ENCODE measurements at regions not wholly inside any gene's neighbourhood (a gene's known extent, or its start where the extent isn't known, plus 50 kb on each side); places are given as distances from the start of the nearest gene placed in this dataset.

DNA sequence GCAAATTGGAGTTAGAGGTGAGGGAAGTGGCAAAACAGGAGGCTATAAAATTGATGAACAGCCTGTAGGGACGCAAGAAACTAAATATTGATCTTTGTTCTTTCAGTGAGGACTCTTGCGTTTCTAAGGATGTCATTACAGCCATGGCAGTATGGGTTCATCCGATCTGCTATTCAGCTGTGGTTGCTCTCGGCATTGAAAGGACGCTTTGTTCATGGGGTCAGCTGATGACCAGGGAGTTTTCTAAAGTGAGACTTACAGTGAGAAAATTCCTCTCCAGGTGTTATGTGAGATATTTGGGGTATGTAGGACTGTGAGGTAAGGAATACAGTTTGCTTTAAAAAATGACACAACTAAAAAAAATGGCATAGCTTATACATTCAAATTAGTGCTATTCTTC, 52.7 kb upstream of the PELI1 start:
- TF ChIP-seq, protein P1, sequence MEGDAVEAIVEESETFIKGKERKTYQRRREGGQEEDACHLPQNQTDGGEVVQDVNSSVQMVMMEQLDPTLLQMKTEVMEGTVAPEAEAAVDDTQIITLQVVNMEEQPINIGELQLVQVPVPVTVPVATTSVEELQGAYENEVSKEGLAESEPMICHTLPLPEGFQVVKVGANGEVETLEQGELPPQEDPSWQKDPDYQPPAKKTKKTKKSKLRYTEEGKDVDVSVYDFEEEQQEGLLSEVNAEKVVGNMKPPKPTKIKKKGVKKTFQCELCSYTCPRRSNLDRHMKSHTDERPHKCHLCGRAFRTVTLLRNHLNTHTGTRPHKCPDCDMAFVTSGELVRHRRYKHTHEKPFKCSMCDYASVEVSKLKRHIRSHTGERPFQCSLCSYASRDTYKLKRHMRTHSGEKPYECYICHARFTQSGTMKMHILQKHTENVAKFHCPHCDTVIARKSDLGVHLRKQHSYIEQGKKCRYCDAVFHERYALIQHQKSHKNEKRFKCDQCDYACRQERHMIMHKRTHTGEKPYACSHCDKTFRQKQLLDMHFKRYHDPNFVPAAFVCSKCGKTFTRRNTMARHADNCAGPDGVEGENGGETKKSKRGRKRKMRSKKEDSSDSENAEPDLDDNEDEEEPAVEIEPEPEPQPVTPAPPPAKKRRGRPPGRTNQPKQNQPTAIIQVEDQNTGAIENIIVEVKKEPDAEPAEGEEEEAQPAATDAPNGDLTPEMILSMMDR (conservative IDR thresholded peaks at IDR 0.05; ENCODE audit: control insufficient read depth, insufficient read depth, low read depth, low read length): no peak
- no peak for DNase-seq (ENCODE audit: low read depth)
- H3K4me3 ChIP-seq (ENCODE audit: control insufficient read depth, low read depth, low read length): no peak overlapping the region

DNA sequence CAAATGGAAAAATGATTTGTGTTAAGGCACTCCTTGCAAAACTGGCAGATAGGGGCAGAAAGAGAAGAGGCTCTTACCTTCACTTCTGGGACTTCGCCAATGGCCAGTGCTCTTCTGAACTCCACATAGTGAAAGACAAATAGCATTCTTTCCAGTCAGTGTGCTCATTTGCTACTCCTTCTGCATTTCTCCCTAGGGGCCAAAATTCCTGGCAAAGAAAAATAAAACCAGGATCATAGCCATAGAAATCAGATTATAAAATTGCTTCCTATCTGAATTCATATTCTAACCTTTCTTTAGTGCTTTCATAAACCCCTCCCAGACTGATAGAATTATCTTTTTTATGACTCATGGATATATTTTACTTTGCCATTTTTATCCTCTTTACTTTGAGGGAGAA, 56.9 kb upstream of the PELI1 start:
- TF ChIP-seq, protein P1 (conservative IDR thresholded peaks at IDR 0.05; ENCODE audit: control insufficient read depth, insufficient read depth, low read depth, low read length): no peak
- H3K4me3 ChIP-seq (ENCODE audit: control insufficient read depth, low read depth, low read length): no peak overlapping the region
- peak; percentile 30 for DNase-seq (ENCODE audit: low read depth)

DNA sequence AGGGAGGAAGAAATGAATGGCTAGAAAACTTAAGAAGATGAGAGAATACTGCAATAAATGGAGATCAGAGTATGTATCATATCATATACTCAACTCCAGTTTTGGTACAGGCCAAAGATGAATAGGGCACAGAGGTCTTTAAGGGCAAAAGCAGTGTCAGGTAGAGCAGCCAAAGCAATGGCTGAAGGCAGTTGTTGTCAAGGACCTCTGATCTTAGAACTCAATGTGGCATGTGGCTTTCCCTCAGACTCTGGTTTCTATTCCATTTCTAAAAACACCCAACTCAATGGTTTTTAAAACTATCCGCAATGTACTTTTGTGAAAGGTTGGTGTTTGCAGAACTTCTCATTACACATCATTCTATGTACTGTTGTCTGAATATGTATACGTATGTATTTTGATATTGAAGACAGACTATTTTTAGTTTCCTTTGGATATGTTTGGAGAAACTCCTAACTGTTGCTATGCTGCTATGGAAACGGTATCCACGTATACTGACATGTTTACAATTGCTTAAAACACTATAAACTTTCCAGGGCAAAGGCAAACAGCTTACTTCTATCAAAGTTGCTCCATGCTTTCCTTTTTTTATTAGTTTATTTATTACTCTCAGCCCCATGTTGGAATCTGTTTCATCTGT, 58.1 kb upstream of the PELI1 start:
- H3K4me3 ChIP-seq (ENCODE audit: control insufficient read depth, low read depth, low read length): no peak overlapping the region
- TF ChIP-seq, protein P1 (conservative IDR thresholded peaks at IDR 0.05; ENCODE audit: control insufficient read depth, insufficient read depth, low read depth, low read length): no peak
- peak; percentile 57 for DNase-seq (ENCODE audit: low read depth)

DNA sequence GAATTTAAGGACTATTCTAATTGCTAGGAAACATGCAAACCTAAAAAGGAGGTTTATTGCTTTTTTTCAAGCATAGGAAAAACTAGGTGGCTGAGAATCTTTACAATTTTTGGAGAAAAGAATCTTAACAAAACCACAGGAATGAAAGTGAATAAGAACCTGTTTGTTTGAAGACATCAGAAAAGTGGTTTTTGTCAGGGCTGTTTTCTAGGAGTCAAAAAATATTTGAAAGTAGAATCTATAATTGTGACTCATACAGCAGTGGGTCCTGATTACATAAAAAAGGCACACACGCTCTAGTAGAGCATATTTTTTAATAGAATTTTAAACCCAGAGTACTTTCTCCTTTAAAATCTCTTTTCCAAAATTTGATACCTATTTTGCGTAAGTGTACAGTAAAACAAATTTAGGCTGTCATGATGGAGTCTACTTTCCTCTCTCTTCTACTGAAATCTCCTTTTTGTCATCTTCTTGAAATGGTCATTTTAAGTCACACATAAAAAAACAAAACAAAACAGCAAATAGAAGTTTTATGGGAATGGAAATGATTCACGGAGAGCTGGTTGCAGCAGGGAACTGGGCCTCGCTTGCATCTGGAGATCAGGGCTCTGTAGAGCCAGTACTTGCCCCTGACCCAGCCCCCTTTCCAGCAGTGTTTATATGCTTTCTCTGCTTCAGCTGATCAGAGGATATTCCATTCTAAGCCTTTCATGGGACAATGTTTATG, 59.1 kb upstream of the PELI1 start:
- H3K4me3 ChIP-seq (ENCODE audit: control insufficient read depth, low read depth, low read length): no peak overlapping the region
- DNase-seq (ENCODE audit: low read depth): peak; percentile 32
- TF ChIP-seq, protein P1 (conservative IDR thresholded peaks at IDR 0.05; ENCODE audit: control insufficient read depth, insufficient read depth, low read depth, low read length): no peak

DNA sequence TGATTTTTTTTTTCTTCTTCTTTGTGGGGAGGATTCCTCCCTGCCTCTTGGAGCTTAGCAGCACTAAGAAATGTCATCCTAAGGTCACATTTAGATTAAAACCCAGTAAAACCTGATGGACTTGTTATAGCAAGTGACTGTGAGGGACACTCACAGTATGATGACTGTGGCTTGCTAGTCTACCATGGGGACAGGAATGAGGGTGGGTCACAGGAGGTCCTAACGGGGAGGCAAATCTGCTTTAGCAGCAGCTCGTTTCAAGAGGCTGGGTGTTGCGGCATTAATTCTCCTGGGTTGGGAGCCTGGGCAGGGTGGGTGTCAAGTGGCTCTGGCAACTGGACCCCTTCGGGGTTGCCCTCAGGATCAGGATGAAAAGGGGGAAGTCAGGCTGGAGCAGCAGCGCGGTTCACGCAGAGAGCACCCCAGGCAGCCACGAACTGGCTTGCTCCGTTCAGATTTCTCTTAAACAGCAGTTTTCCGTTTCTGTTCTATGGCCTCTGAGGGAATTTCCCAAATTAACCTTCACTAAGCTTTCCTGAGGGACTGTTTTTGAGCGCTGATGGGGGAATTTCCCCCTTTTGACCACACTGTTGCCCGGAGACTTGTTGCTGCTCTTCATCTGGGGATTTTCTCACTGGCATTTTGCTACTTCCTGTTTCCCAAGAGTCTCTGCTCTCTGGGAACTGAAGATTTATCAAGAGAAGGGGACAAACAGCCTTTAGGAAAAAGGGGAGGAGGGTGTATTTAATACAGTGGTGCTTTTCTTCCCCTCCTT, 59.8 kb upstream of the PELI1 start:
- no peak overlapping the region for H3K4me3 ChIP-seq (ENCODE audit: control insufficient read depth, low read depth, low read length)
- TF ChIP-seq, protein P1 (conservative IDR thresholded peaks at IDR 0.05; ENCODE audit: control insufficient read depth, insufficient read depth, low read depth, low read length): no peak

DNA sequence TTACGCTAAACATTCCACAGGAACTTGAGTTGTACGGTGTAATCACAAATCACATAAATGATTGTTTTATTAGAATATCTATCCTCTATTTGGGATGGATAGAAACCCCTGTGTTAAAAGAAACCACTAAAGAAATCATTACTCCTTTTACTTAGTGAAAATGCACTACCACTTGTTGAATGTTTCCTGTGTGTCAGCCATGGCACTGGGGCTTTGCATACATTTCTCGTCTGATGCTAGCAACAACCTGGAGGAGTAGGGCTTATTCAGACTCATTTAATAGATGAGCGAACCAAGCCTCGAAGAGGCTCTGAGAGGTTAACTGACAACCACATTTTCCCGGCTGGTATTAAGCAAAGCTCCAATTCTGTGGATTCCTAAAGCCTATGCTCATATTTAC, 60.5 kb upstream of the PELI1 start:
- DNase-seq (ENCODE audit: low read depth): no peak
- TF ChIP-seq, protein P1 (conservative IDR thresholded peaks at IDR 0.05; ENCODE audit: control insufficient read depth, insufficient read depth, low read depth, low read length): no peak
- no peak overlapping the region for H3K4me3 ChIP-seq (ENCODE audit: control insufficient read depth, low read depth, low read length)

More for the DNA sequence above, 59.8 kb upstream of the PELI1 start:
- peak; percentile 42 for DNase-seq (ENCODE audit: low read depth)
